ENCODE measurements at regions not wholly inside any gene's neighbourhood (a gene's known extent, or its start where the extent isn't known, plus 50 kb on each side); places are given as distances from the start of the nearest gene placed in this dataset.

DNA sequence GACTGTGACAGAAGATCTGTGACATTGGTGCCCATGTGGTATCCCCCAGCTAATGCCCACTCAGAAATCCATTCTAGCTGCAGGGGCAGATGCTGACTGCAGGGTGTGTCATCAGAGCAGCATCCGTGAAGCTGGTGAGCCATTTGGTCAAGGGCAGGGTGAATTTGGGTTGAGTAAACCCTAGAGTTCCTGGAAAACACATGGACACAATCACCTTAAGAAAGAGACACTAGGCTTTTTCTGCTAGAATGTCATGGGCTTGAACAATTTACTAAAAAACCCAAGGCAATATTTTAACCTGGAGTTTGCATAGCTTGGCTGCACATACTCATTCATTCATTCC lies 100.0 kb downstream of the ADAMTS15 start:
- no peak overlapping the region for H4K91ac ChIP-seq (ENCODE audit: low read length)
- no peaks in the 10 kb centered on the region for H3K36me3 ChIP-seq (ENCODE audit: control insufficient read depth in 1 of 2, insufficient read depth in 2 of 2, low read depth in 1 of 2, low read length in 2 of 2)
- H3K23ac ChIP-seq (ENCODE audit: low read length in 2 of 2), result peak overlapping the region in 1 of 2 experiments; percentile 1
- H4K8ac ChIP-seq (ENCODE audit: low read length), result no peak overlapping the region
- H2BK120ac ChIP-seq (ENCODE audit: low read depth, low read length), result no peak overlapping the region
- DNase-seq, result no peak
- H3K27ac ChIP-seq (ENCODE audit: low read length, poor library complexity, severe bottlenecking), result no peak overlapping the region
- H3K14ac ChIP-seq (ENCODE audit: low read length in 2 of 2), result peak overlapping the region in 1 of 2 experiments; percentile 68
- no peaks in the 10 kb centered on the region for H3K9me3 ChIP-seq (ENCODE audit: control insufficient read depth, low read length)
- no peak overlapping the region for H2BK5ac ChIP-seq (ENCODE audit: low read depth, low read length, poor library complexity, severe bottlenecking)
- peak overlapping the region in 1 of 2 experiments; percentile 49 for H3K18ac ChIP-seq (ENCODE audit: low read depth in 1 of 2, low read length in 2 of 2)
- no peak overlapping the region for H3K4ac ChIP-seq (ENCODE audit: low read depth in 1 of 2, low read length in 2 of 2)
- H3K27me3 ChIP-seq (ENCODE audit: control insufficient read depth in 1 of 2, insufficient read depth in 1 of 2, low read length in 2 of 2), result peaks cover 0 to 6% of the 10 kb centered on the region in 2 experiments
- peaks cover 4% of the 10 kb centered on the region for H3K4me1 ChIP-seq (ENCODE audit: control insufficient read depth, insufficient read depth, low read depth, low read length)
- no peak overlapping the region for H2AFZ ChIP-seq (ENCODE audit: low read depth, low read length)
- H3K9ac ChIP-seq (ENCODE audit: low read length), result no peak overlapping the region
- H3K79me1 ChIP-seq (replicated peaks; ENCODE audit: low read length, poor library complexity, severe bottlenecking), result no peaks in the 10 kb centered on the region
- no peak overlapping the region for H3K4me3 ChIP-seq (ENCODE audit: insufficient read depth in 1 of 2, low read depth in 1 of 2, low read length in 2 of 2)
- H2AK5ac ChIP-seq (ENCODE audit: low read length, severe bottlenecking), result no peak overlapping the region
- H2BK15ac ChIP-seq (ENCODE audit: low read depth, poor library complexity, severe bottlenecking), result no peak overlapping the region
- H2BK12ac ChIP-seq (ENCODE audit: low read length in 2 of 2), result peak overlapping the region in 1 of 2 experiments; percentile 31
- WGBS, result 75% methylated on average over 1 of the region's 1 CpG
- no peak overlapping the region for H3K4me2 ChIP-seq (ENCODE audit: low read length, poor library complexity, severe bottlenecking)

DNA sequence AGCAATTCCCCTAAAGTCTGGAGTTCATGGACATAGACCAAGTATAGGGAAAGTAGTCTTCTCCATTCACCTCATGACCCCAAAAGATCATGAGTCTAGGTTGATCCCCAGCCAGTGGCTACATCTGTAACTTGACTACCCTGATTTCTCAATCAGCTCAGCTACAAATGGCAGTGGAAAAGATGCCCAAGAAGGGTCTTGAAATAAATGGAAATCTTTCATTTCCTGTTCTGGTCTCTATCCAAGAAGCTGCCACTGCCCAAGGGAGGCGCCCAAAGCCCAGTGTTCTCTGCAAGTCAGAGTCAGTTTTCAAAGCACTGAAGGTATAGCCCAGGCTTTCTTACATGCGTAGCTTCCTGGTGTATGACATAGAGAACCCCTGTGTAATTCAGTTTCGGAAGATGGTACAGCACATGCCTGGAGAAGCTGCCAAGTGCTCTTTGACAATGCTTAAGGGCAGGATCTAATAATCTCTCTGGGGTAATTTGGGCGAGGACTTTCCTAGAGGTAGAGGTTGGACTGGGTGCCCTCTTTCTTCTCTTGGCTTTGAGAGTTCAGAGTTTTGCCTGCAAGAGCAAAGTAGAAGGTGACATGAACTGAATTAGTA lies 101.1 kb downstream of the ADAMTS15 start:
- peaks cover 0 to 7% of the 10 kb centered on the region in 2 experiments for H3K27me3 ChIP-seq (ENCODE audit: control insufficient read depth in 1 of 2, insufficient read depth in 1 of 2, low read length in 2 of 2)
- no peak overlapping the region for H2BK120ac ChIP-seq (ENCODE audit: low read depth, low read length)
- H2AK5ac ChIP-seq (ENCODE audit: low read length, severe bottlenecking), result no peak overlapping the region
- no peak overlapping the region for H3K27ac ChIP-seq (ENCODE audit: low read length, poor library complexity, severe bottlenecking)
- H3K9ac ChIP-seq (ENCODE audit: low read length), result no peak overlapping the region
- H3K36me3 ChIP-seq (ENCODE audit: control insufficient read depth in 1 of 2, insufficient read depth in 2 of 2, low read depth in 1 of 2, low read length in 2 of 2), result no peaks in the 10 kb centered on the region
- H2BK12ac ChIP-seq (ENCODE audit: low read length in 2 of 2), result peak overlapping the region in 1 of 2 experiments; percentile 11
- no peak overlapping the region for H2BK5ac ChIP-seq (ENCODE audit: low read depth, low read length, poor library complexity, severe bottlenecking)
- no peaks in the 10 kb centered on the region for H3K9me3 ChIP-seq (ENCODE audit: control insufficient read depth, low read length)
- H3K4ac ChIP-seq (ENCODE audit: low read depth in 1 of 2, low read length in 2 of 2), result no peak overlapping the region
- H3K79me1 ChIP-seq (replicated peaks; ENCODE audit: low read length, poor library complexity, severe bottlenecking), result no peaks in the 10 kb centered on the region
- H3K4me1 ChIP-seq (ENCODE audit: control insufficient read depth, insufficient read depth, low read depth, low read length), result peaks cover 4% of the 10 kb centered on the region
- H3K14ac ChIP-seq (ENCODE audit: low read length in 2 of 2), result no peak overlapping the region
- no peak overlapping the region for H4K91ac ChIP-seq (ENCODE audit: low read length)
- 91% methylated on average over 4 of the region's 4 CpGs for WGBS
- peak overlapping the region; percentile 4 for H2BK15ac ChIP-seq (ENCODE audit: low read depth, poor library complexity, severe bottlenecking)
- H2AFZ ChIP-seq (ENCODE audit: low read depth, low read length), result no peak overlapping the region
- H3K4me3 ChIP-seq (ENCODE audit: insufficient read depth in 1 of 2, low read depth in 1 of 2, low read length in 2 of 2), result no peak overlapping the region
- no peak for DNase-seq
- no peak overlapping the region for H3K18ac ChIP-seq (ENCODE audit: low read depth in 1 of 2, low read length in 2 of 2)
- no peak overlapping the region for H3K4me2 ChIP-seq (ENCODE audit: low read length, poor library complexity, severe bottlenecking)
- H4K8ac ChIP-seq (ENCODE audit: low read length), result no peak overlapping the region
- H3K23ac ChIP-seq (ENCODE audit: low read length in 2 of 2), result no peak overlapping the region

GRCh38 chr11:130550150-130550549 lies 101.7 kb downstream of the ADAMTS15 start:
- H3K36me3 ChIP-seq (ENCODE audit: control insufficient read depth in 1 of 2, insufficient read depth in 2 of 2, low read depth in 1 of 2, low read length in 2 of 2), result no peaks in the 10 kb centered on the region
- H3K27me3 ChIP-seq (ENCODE audit: control insufficient read depth in 1 of 2, insufficient read depth in 1 of 2, low read length in 2 of 2), result peaks cover 0 to 9% of the 10 kb centered on the region in 2 experiments
- no peak overlapping the region for H2BK15ac ChIP-seq (ENCODE audit: low read depth, poor library complexity, severe bottlenecking)
- no peak overlapping the region for H4K91ac ChIP-seq (ENCODE audit: low read length)
- no peak overlapping the region for H3K4me3 ChIP-seq (ENCODE audit: insufficient read depth in 1 of 2, low read depth in 1 of 2, low read length in 2 of 2)
- no peak overlapping the region for H3K18ac ChIP-seq (ENCODE audit: low read depth in 1 of 2, low read length in 2 of 2)
- H2BK5ac ChIP-seq (ENCODE audit: low read depth, low read length, poor library complexity, severe bottlenecking), result no peak overlapping the region
- no peak overlapping the region for H3K23ac ChIP-seq (ENCODE audit: low read length in 2 of 2)
- peaks cover 4% of the 10 kb centered on the region for H3K4me1 ChIP-seq (ENCODE audit: control insufficient read depth, insufficient read depth, low read depth, low read length)
- no peak overlapping the region for H2AFZ ChIP-seq (ENCODE audit: low read depth, low read length)
- H2BK12ac ChIP-seq (ENCODE audit: low read length in 2 of 2), result no peak overlapping the region
- H3K9me3 ChIP-seq (ENCODE audit: control insufficient read depth, low read length), result no peaks in the 10 kb centered on the region
- no peak overlapping the region for H2AK5ac ChIP-seq (ENCODE audit: low read length, severe bottlenecking)
- H3K9ac ChIP-seq (ENCODE audit: low read length), result no peak overlapping the region
- H4K8ac ChIP-seq (ENCODE audit: low read length), result no peak overlapping the region
- no peak overlapping the region for H3K14ac ChIP-seq (ENCODE audit: low read length in 2 of 2)
- H3K4me2 ChIP-seq (ENCODE audit: low read length, poor library complexity, severe bottlenecking), result no peak overlapping the region
- WGBS, result 95% methylated on average over 3 of the region's 3 CpGs
- no peaks in the 10 kb centered on the region for H3K79me1 ChIP-seq (replicated peaks; ENCODE audit: low read length, poor library complexity, severe bottlenecking)
- no peak for DNase-seq
- H2BK120ac ChIP-seq (ENCODE audit: low read depth, low read length), result no peak overlapping the region
- no peak overlapping the region for H3K27ac ChIP-seq (ENCODE audit: low read length, poor library complexity, severe bottlenecking)
- no peak overlapping the region for H3K4ac ChIP-seq (ENCODE audit: low read depth in 1 of 2, low read length in 2 of 2)

- WGBS, result 39% methylated on average over 4 of the region's 4 CpGs
These were observed 102.5 kb downstream of the ADAMTS15 start for GRCh38 chr11:130550984-130551383.

More at GRCh38 chr11:130550984-130551383, 102.5 kb downstream of the ADAMTS15 start:
- H2BK120ac ChIP-seq (ENCODE audit: low read depth, low read length), result no peak overlapping the region
- no peak overlapping the region for H3K4me3 ChIP-seq (ENCODE audit: insufficient read depth in 1 of 2, low read depth in 1 of 2, low read length in 2 of 2)
- H3K4me2 ChIP-seq (ENCODE audit: low read length, poor library complexity, severe bottlenecking), result no peak overlapping the region
- H4K8ac ChIP-seq (ENCODE audit: low read length), result no peak overlapping the region
- no peak overlapping the region for H3K23ac ChIP-seq (ENCODE audit: low read length in 2 of 2)
- H3K27ac ChIP-seq (ENCODE audit: low read length, poor library complexity, severe bottlenecking), result no peak overlapping the region
- H3K9ac ChIP-seq (ENCODE audit: low read length), result no peak overlapping the region
- no peaks in the 10 kb centered on the region for H3K36me3 ChIP-seq (ENCODE audit: control insufficient read depth in 1 of 2, insufficient read depth in 2 of 2, low read depth in 1 of 2, low read length in 2 of 2)
- H2AK5ac ChIP-seq (ENCODE audit: low read length, severe bottlenecking), result no peak overlapping the region
- no peak overlapping the region for H3K4ac ChIP-seq (ENCODE audit: low read depth in 1 of 2, low read length in 2 of 2)
- no peak overlapping the region for H4K91ac ChIP-seq (ENCODE audit: low read length)
- no peak overlapping the region for H2BK12ac ChIP-seq (ENCODE audit: low read length in 2 of 2)
- H2BK5ac ChIP-seq (ENCODE audit: low read depth, low read length, poor library complexity, severe bottlenecking), result no peak overlapping the region
- no peaks in the 10 kb centered on the region for H3K79me1 ChIP-seq (replicated peaks; ENCODE audit: low read length, poor library complexity, severe bottlenecking)
- H3K4me1 ChIP-seq (ENCODE audit: control insufficient read depth, insufficient read depth, low read depth, low read length), result peaks cover 4% of the 10 kb centered on the region
- H3K27me3 ChIP-seq (ENCODE audit: control insufficient read depth in 1 of 2, insufficient read depth in 1 of 2, low read length in 2 of 2), result peaks cover 0 to 7% of the 10 kb centered on the region in 2 experiments
- H3K18ac ChIP-seq (ENCODE audit: low read depth in 1 of 2, low read length in 2 of 2), result no peak overlapping the region
- DNase-seq, result no peak
- no peaks in the 10 kb centered on the region for H3K9me3 ChIP-seq (ENCODE audit: control insufficient read depth, low read length)
- no peak overlapping the region for H2AFZ ChIP-seq (ENCODE audit: low read depth, low read length)
- H3K14ac ChIP-seq (ENCODE audit: low read length in 2 of 2), result no peak overlapping the region
- no peak overlapping the region for H2BK15ac ChIP-seq (ENCODE audit: low read depth, poor library complexity, severe bottlenecking)
